Erythroblast (primary cell): ENCODE measurements at regions not wholly inside any gene's neighbourhood (a gene's known extent, or its start where the extent isn't known, plus 50 kb on each side); places are given as distances from the start of the nearest gene placed in this dataset.

Source experiments
- GATA1 ChIP-seq: IDR thresholded peaks from 2 replicates; pipeline ENCODE4 v1.6.1; 2011; ENCODE audit warnings: low read depth, mild to moderate bottlenecking, control low read depth, low read length, moderate library complexity
- POLR2A ChIP-seq: IDR thresholded peaks from 2 replicates; pipeline ENCODE4 v1.6.1; 2011; ENCODE audit warnings: mild to moderate bottlenecking, low read length

- TF ChIP-seq POLR2A (no peak), GATA1 (no peak)
These were observed 87.6 kb downstream of the PCDH1 start for GRCh38 chr5:141790630-141791029.
